Loucy (cell line): ENCODE measurements at regions not wholly inside any gene's neighbourhood (a gene's known extent, or its start where the extent isn't known, plus 50 kb on each side); places are given as distances from the start of the nearest gene placed in this dataset.

Experiments
- H2AFZ ChIP-seq: fragments of 200-600 bp; sonication (generic); 2 replicates; pipeline ENCODE4 v1.6.0; 2016; ENCODE audit warnings: antibody characterized with exemption, mild to moderate bottlenecking, low read length, moderate library complexity
- H3F3A ChIP-seq: fragments of 200-600 bp; 2 replicates; pipeline ENCODE4 v1.6.0; 2016; ENCODE audit warnings: antibody characterized with exemption, low read depth, mild to moderate bottlenecking
- H3K27me3 ChIP-seq: fragments of 200-600 bp; sonication (generic); 2 replicates; pipeline ENCODE4 v1.6.1; 2014; ENCODE audit warnings: low read length, mild to moderate bottlenecking; ENCODE audit not compliant: insufficient read depth, poor library complexity, severe bottlenecking
- H3K36me3 ChIP-seq: fragments of 200-600 bp; sonication (generic); 2 replicates; pipeline ENCODE4 v1.6.1; 2016; ENCODE audit warnings: low read length; ENCODE audit not compliant: insufficient read depth
- H3K4me1 ChIP-seq: fragments of 200-600 bp; sonication (generic); 2 replicates; pipeline ENCODE4 v1.5.1; 2014; ENCODE audit warnings: low read length, mild to moderate bottlenecking; ENCODE audit not compliant: insufficient read depth, poor library complexity, severe bottlenecking
- H3K4me2 ChIP-seq: fragments of 200-600 bp; sonication (generic); 2 replicates; pipeline ENCODE4 v1.6.0; 2014; ENCODE audit warnings: antibody characterized with exemption, low read length, low read depth, mild to moderate bottlenecking; ENCODE audit not compliant: poor library complexity, severe bottlenecking
- H3K4me3 ChIP-seq: fragments of 200-600 bp; sonication (generic); 2 replicates; pipeline ENCODE4 v1.5.1; 2014; ENCODE audit warnings: low read length, mild to moderate bottlenecking, mixed read lengths; ENCODE audit not compliant: poor library complexity, severe bottlenecking
- H3K79me2 ChIP-seq: fragments of 200-600 bp; sonication (generic); 2 replicates; pipeline ENCODE4 v1.6.1; 2014; ENCODE audit warnings: low read length; ENCODE audit not compliant: insufficient read depth
- H3K9ac ChIP-seq: fragments of 200-600 bp; sonication (generic); 2 replicates; pipeline ENCODE4 v1.6.0; 2014; ENCODE audit warnings: mild to moderate bottlenecking, low read depth, low read length, moderate library complexity; ENCODE audit not compliant: poor library complexity, severe bottlenecking
- H3K9me2 ChIP-seq: fragments of 200-600 bp; sonication (generic); replicated peaks from 2 replicates; pipeline ENCODE4 v1.6.1; 2016; ENCODE audit warnings: low read depth, low read length, mixed read lengths
- H3K9me3 ChIP-seq: fragments of 200-600 bp; sonication (generic); 2 replicates; pipeline ENCODE4 v1.6.1; 2014; ENCODE audit warnings: mild to moderate bottlenecking, antibody characterized with exemption, low read length, low read depth; ENCODE audit not compliant: insufficient read depth
- H4K20me1 ChIP-seq: fragments of 200-600 bp; sonication (generic); 2 replicates; pipeline ENCODE4 v1.6.0; 2014; ENCODE audit warnings: antibody characterized with exemption, low read length, mild to moderate bottlenecking; ENCODE audit not compliant: insufficient read depth, poor library complexity, severe bottlenecking
- CTCF ChIP-seq: fragments of 200-600 bp; sonication (generic); conservative IDR thresholded peaks from 2 replicates; pipeline ENCODE4 v1.5.1; 2014; ENCODE audit warnings: mild to moderate bottlenecking, antibody characterized with exemption, low read length
- EZH2phosphoT487 ChIP-seq: fragments of 200-600 bp; IDR thresholded peaks from 2 replicates; pipeline ENCODE4 v1.6.1; 2018; ENCODE audit warnings: antibody characterized with exemption, mild to moderate bottlenecking, moderate library complexity, borderline replicate concordance

- Histone ChIP-seq H3K4me3 (no peak overlapping the region), H3F3A (no peaks in the 10 kb centered on the region), H3K27me3 (no peaks in the 10 kb centered on the region), H3K79me2 (no peaks in the 10 kb centered on the region), H3K9me2 (no peaks in the 10 kb centered on the region), H3K36me3 (no peaks in the 10 kb centered on the region), H3K9ac (no peak overlapping the region), H3K4me2 (no peak overlapping the region), H3K4me1 (no peaks in the 10 kb centered on the region), H3K9me3 (no peaks in the 10 kb centered on the region), H2AFZ (no peak overlapping the region), H4K20me1 (no peaks in the 10 kb centered on the region)
- TF ChIP-seq CTCF = no peak
- TF ChIP-seq EZH2phosphoT487 = no peak
Measured at GRCh38 chr11:37184326-37184725, 586.3 kb upstream of the RAG2 start.

GRCh38 chr11:37182031-37182430, 584.0 kb upstream of the RAG2 start:
- Histone ChIP-seq H3K9ac (no peak overlapping the region), H3K27me3 (no peaks in the 10 kb centered on the region), H3K9me2 (no peaks in the 10 kb centered on the region), H3K79me2 (no peaks in the 10 kb centered on the region), H2AFZ (no peak overlapping the region), H3F3A (no peaks in the 10 kb centered on the region), H3K4me1 (no peaks in the 10 kb centered on the region), H3K9me3 (no peaks in the 10 kb centered on the region), H3K4me3 (no peak overlapping the region), H4K20me1 (no peaks in the 10 kb centered on the region), H3K4me2 (no peak overlapping the region), H3K36me3 (no peaks in the 10 kb centered on the region)
- no peak for TF ChIP-seq CTCF
- no peak for TF ChIP-seq EZH2phosphoT487

GRCh38 chr11:37177721-37178120, 579.7 kb upstream of the RAG2 start:
- no peaks in the 10 kb centered on the region for H3K79me2 ChIP-seq
- TF ChIP-seq EZH2phosphoT487 = no peak
- TF ChIP-seq CTCF = no peak
- H3K27me3 ChIP-seq = no peaks in the 10 kb centered on the region

More at GRCh38 chr11:37177721-37178120, 579.7 kb upstream of the RAG2 start:
- Histone ChIP-seq H3K9me2 (no peaks in the 10 kb centered on the region), H3F3A (no peaks in the 10 kb centered on the region), H3K4me1 (no peaks in the 10 kb centered on the region), H3K4me3 (no peak overlapping the region), H3K4me2 (no peak overlapping the region), H3K9ac (no peak overlapping the region), H3K9me3 (no peaks in the 10 kb centered on the region), H4K20me1 (no peaks in the 10 kb centered on the region), H2AFZ (no peak overlapping the region), H3K36me3 (no peaks in the 10 kb centered on the region)
